H7 (cell line): ENCODE measurements at regions not wholly inside any gene's neighbourhood (a gene's known extent, or its start where the extent isn't known, plus 50 kb on each side); places are given as distances from the start of the nearest gene placed in this dataset.
"Not testable (repeated sequence)": the region's sequence is repeated elsewhere in the genome, so short reads cannot be mapped to it uniquely, and the experiment has no call there.

Experiments
- DNase-seq: peaks from one replicate; pipeline ENCODE4 v3.0.0; 2012
- H3K27me3 ChIP-seq: 2 replicates; pipeline ENCODE4 v1.6.0; 2011; ENCODE audit warnings: mild to moderate bottlenecking, low read length; ENCODE audit not compliant: control insufficient read depth, insufficient read depth
- H3K36me3 ChIP-seq: replicated peaks from 2 replicates; pipeline ENCODE4 v1.5.1; 2011; ENCODE audit warnings: low read length; ENCODE audit not compliant: control insufficient read depth, insufficient read depth
- H3K4me3 ChIP-seq: 2 replicates; pipeline ENCODE4 v1.5.1; 2011; ENCODE audit warnings: low read depth, mild to moderate bottlenecking, control low read depth, low read length, moderate library complexity; ENCODE audit not compliant: insufficient read depth

- not testable (repeated sequence) for H3K36me3 ChIP-seq, H3K27me3 ChIP-seq, DNase-seq, H3K4me3 ChIP-seq
These were observed 122.6 kb upstream of the ZNF469 start for GRCh38 chr16:88260146-88260545.

GRCh38 chr16:88260881-88261665 is 121.7 kb upstream of the ZNF469 start:
- H3K27me3 ChIP-seq, H3K36me3 ChIP-seq: not testable (repeated sequence)
- DNase-seq = peak; percentile 30

GRCh38 chr16:88261814-88262605 is 120.7 kb upstream of the ZNF469 start:
- not testable (repeated sequence) for H3K4me3 ChIP-seq, H3K27me3 ChIP-seq, H3K36me3 ChIP-seq
- peak; percentile 30 for DNase-seq

More at GRCh38 chr16:88260881-88261665, 121.7 kb upstream of the ZNF469 start:
- not testable (repeated sequence) for H3K4me3 ChIP-seq

GRCh38 chr16:88262858-88263563 is 119.7 kb upstream of the ZNF469 start:
- H3K4me3 ChIP-seq, H3K27me3 ChIP-seq, H3K36me3 ChIP-seq: not testable (repeated sequence)
- peak; percentile 22 for DNase-seq

GRCh38 chr16:88263681-88264287 is 119.0 kb upstream of the ZNF469 start:
- not testable (repeated sequence) for H3K4me3 ChIP-seq, H3K27me3 ChIP-seq, DNase-seq, H3K36me3 ChIP-seq

GRCh38 chr16:88264641-88265285 is 118.0 kb upstream of the ZNF469 start:
- Histone ChIP-seq H3K27me3 (no peaks in the 10 kb centered on the region), H3K4me3 (no peak overlapping the region), H3K36me3 (no peaks in the 10 kb centered on the region)
- peak; percentile 71 for DNase-seq

GRCh38 chr16:88265286-88265938 is 117.3 kb upstream of the ZNF469 start:
- DNase-seq = peak; percentile 55
- H3K4me3 ChIP-seq, H3K36me3 ChIP-seq, H3K27me3 ChIP-seq: not testable (repeated sequence)

GRCh38 chr16:88266036-88266435 is 116.7 kb upstream of the ZNF469 start:
- peak; percentile 17 for DNase-seq
- H3K36me3 ChIP-seq, H3K27me3 ChIP-seq, H3K4me3 ChIP-seq: not testable (repeated sequence)

- not testable (repeated sequence) for H3K36me3 ChIP-seq, H3K27me3 ChIP-seq, H3K4me3 ChIP-seq
- DNase-seq = peak; percentile 30
These were observed 115.7 kb upstream of the ZNF469 start for GRCh38 chr16:88266935-88267551.

- not testable (repeated sequence) for H3K36me3 ChIP-seq, H3K27me3 ChIP-seq, H3K4me3 ChIP-seq
- peak; percentile 19 for DNase-seq
These were observed 114.4 kb upstream of the ZNF469 start for GRCh38 chr16:88268186-88268970.

- not testable (repeated sequence) for H3K27me3 ChIP-seq, H3K36me3 ChIP-seq, H3K4me3 ChIP-seq
- peak; percentile 10 for DNase-seq
These were observed 112.5 kb upstream of the ZNF469 start for GRCh38 chr16:88270171-88270790.

GRCh38 chr16:88271296-88271695 is 111.5 kb upstream of the ZNF469 start:
- H3K4me3 ChIP-seq, DNase-seq, H3K27me3 ChIP-seq, H3K36me3 ChIP-seq: not testable (repeated sequence)
